Liver (tissue), 8 donors: ENCODE measurements at regions not wholly inside any gene's neighbourhood (a gene's known extent, or its start where the extent isn't known, plus 50 kb on each side); places are given as distances from the start of the nearest gene placed in this dataset.

Experiments
- DNase-seq: peaks from one replicate; pipeline ENCODE4 v3.0.0-alpha.2; 2017; ENCODE audit warnings: low spot score
- H3K27ac ChIP-seq, 2 donors: one replicate each; pipeline ENCODE4 v1.7.0; 2013; ENCODE audit warnings: inconsistent platforms in 2 of 2, low read length in 2 of 2, control low read depth in 1 of 2, low read depth in 1 of 2, mild to moderate bottlenecking in 1 of 2
- H3K27me3 ChIP-seq, 4 donors: one replicate each; pipeline versions ENCODE4 v1.6.1 to v1.7.0; 2013; ENCODE audit warnings: low read length in 3 of 4, inconsistent platforms in 1 of 4, mild to moderate bottlenecking in 1 of 4, moderate library complexity in 1 of 4; ENCODE audit not compliant: control insufficient read depth in 4 of 4, insufficient read depth in 4 of 4
- H3K36me3 ChIP-seq, 4 donors: one replicate each; pipeline versions ENCODE4 v1.6.1 to v1.7.0; 2013; ENCODE audit warnings: low read length in 3 of 4, mild to moderate bottlenecking in 3 of 4, low read depth in 1 of 4, moderate library complexity in 1 of 4; ENCODE audit not compliant: control insufficient read depth in 4 of 4, insufficient read depth in 3 of 4
- H3K4me1 ChIP-seq, 4 donors: one replicate each; pipeline versions ENCODE4 v1.6.1 to v1.7.0; 2013; ENCODE audit warnings: low read length in 3 of 4, mild to moderate bottlenecking in 3 of 4, moderate library complexity in 1 of 4; ENCODE audit not compliant: control insufficient read depth in 4 of 4, insufficient read depth in 4 of 4
- H3K4me3 ChIP-seq, 3 donors: one replicate each; pipeline versions ENCODE4 v1.6.1 to v1.7.0; 2013; ENCODE audit warnings: low read length in 3 of 3, control low read depth in 1 of 3, low read depth in 1 of 3, mild to moderate bottlenecking in 1 of 3
- H3K9ac ChIP-seq, 2 donors: one replicate each; pipeline ENCODE4 v1.7.0; 2013; ENCODE audit warnings: low read length in 2 of 2, mild to moderate bottlenecking in 2 of 2, moderate library complexity in 2 of 2, control low read depth in 1 of 2, low read depth in 1 of 2
- H3K9me3 ChIP-seq, 4 donors: one replicate each; pipeline versions ENCODE4 v1.6.1 to v1.7.0; 2013; ENCODE audit warnings: low read length in 3 of 4; ENCODE audit not compliant: control insufficient read depth in 4 of 4
- EGR1 ChIP-seq, 2 donors: IDR thresholded peaks; 2 replicates each; pipeline ENCODE4 v1.6.1; 2016 to 2018; ENCODE audit warnings: antibody characterized with exemption in 2 of 2, low read depth in 2 of 2
- FOXA1 ChIP-seq: IDR thresholded peaks from 2 replicates; pipeline ENCODE4 v1.6.1; 2016; ENCODE audit warnings: antibody characterized with exemption
- FOXA2 ChIP-seq: IDR thresholded peaks from 2 replicates; pipeline ENCODE4 v1.6.1; 2016; ENCODE audit warnings: antibody characterized with exemption
- GABPA ChIP-seq, 2 donors: IDR thresholded peaks in 1 of 2; conservative IDR thresholded peaks in 1 of 2; 2 replicates each; pipeline ENCODE4 v1.6.1; 2016; ENCODE audit warnings: antibody characterized with exemption in 2 of 2, mild to moderate bottlenecking in 1 of 2, moderate library complexity in 1 of 2
- HNF4A ChIP-seq, 2 donors: conservative IDR thresholded peaks; 2 replicates each; pipeline ENCODE4 v1.6.1; 2016; ENCODE audit warnings: antibody characterized with exemption in 2 of 2, mild to moderate bottlenecking in 2 of 2
- HNF4G ChIP-seq: IDR thresholded peaks from 2 replicates; pipeline ENCODE4 v1.6.1; 2016; ENCODE audit warnings: antibody characterized with exemption
- JUND ChIP-seq, 2 donors: IDR thresholded peaks; 2 replicates each; pipeline ENCODE4 v1.6.1; 2016; ENCODE audit warnings: antibody characterized with exemption in 2 of 2
- NR2F2 ChIP-seq: IDR thresholded peaks from 2 replicates; pipeline ENCODE4 v1.6.1; 2016; ENCODE audit warnings: antibody characterized with exemption
- RAD21 ChIP-seq, 2 donors: IDR thresholded peaks; 2 replicates each; pipeline ENCODE4 v1.6.1; 2016; ENCODE audit warnings: antibody characterized with exemption in 2 of 2, mild to moderate bottlenecking in 2 of 2
- RXRA ChIP-seq, 2 donors: IDR thresholded peaks; 2 replicates each; pipeline ENCODE4 v1.6.1; 2017 to 2018; ENCODE audit warnings: antibody characterized with exemption in 2 of 2, mild to moderate bottlenecking in 1 of 2
- SP1 ChIP-seq: IDR thresholded peaks from 2 replicates; pipeline ENCODE4 v1.6.1; 2018; ENCODE audit warnings: antibody characterized with exemption, mild to moderate bottlenecking
- TAF1 ChIP-seq: conservative IDR thresholded peaks from 2 replicates; pipeline ENCODE4 v1.6.1; 2016; ENCODE audit warnings: antibody characterized with exemption, mild to moderate bottlenecking
- YY1 ChIP-seq: IDR thresholded peaks from 2 replicates; pipeline ENCODE4 v1.6.1; 2016; ENCODE audit warnings: antibody characterized with exemption, mild to moderate bottlenecking
- WGBS: extraction: QIAGEN DNeasy Blood & Tissue Kit; methylation state at CpG from one replicate; pipeline ENCODE4 v1.1.7; 2013; 5-methylcytosine and 5-hydroxymethylcytosine counted together
- TF ChIP-seq, protein P1 (sequence below): IDR thresholded peaks from 2 replicates; pipeline ENCODE4 v1.6.1; 2016; ENCODE audit warnings: antibody characterized with exemption
- TF ChIP-seq, protein P2 (sequence below): IDR thresholded peaks from 2 replicates; pipeline ENCODE4 v1.6.1; 2016; ENCODE audit warnings: antibody characterized with exemption, mild to moderate bottlenecking
- TF ChIP-seq, protein P3 (sequence below): fragments of 150-350 bp; IDR thresholded peaks from 2 replicates; pipeline ENCODE4 v1.5.1; 2017; ENCODE audit warnings: improper control_type of control experiment, low read depth, low read length; ENCODE audit not compliant: missing input control
- TF ChIP-seq, protein P4 (sequence below): IDR thresholded peaks from 2 replicates; pipeline ENCODE4 v1.6.1; 2016; ENCODE audit warnings: antibody characterized with exemption
- donor health status: healthy.
- donor health status: healthy.
- donor health status: healthy.
- donor health status: healthy.
- donor health status: healthy.

DNA sequence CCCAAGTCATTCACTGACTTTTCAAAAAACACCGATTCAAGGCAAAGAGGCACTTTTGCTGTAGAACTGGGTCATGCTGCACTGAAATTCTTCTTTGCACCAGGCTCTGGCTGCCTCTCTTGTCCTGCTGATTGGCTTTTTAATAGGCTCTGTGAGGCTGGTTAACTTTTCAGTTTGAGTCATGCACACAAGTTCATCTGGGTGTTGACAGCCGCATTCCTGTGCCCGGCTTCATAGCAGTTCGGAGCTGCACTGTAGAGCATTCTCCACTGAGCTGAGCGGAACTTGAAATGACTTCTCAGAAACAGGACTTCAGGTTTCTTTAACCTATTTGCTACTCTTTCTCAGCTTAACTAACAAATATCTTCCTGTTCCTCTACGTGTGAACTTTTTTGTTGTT is 978.3 kb downstream of the UQCRFS1 start:
- H3K4me3 ChIP-seq = no peak overlapping the region
- no peaks in the 10 kb centered on the region for H3K9me3 ChIP-seq
- peaks cover 0 to 3% (median 1%) of the 10 kb centered on the region in 4 donors for H3K27me3 ChIP-seq
- H3K9ac ChIP-seq = no peak overlapping the region
- 52% methylated on average over 6 of the region's 6 CpGs for WGBS
- TF ChIP-seq, protein P1, sequence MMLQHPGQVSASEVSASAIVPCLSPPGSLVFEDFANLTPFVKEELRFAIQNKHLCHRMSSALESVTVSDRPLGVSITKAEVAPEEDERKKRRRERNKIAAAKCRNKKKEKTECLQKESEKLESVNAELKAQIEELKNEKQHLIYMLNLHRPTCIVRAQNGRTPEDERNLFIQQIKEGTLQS = no peak
- TF ChIP-seq, protein P2, sequence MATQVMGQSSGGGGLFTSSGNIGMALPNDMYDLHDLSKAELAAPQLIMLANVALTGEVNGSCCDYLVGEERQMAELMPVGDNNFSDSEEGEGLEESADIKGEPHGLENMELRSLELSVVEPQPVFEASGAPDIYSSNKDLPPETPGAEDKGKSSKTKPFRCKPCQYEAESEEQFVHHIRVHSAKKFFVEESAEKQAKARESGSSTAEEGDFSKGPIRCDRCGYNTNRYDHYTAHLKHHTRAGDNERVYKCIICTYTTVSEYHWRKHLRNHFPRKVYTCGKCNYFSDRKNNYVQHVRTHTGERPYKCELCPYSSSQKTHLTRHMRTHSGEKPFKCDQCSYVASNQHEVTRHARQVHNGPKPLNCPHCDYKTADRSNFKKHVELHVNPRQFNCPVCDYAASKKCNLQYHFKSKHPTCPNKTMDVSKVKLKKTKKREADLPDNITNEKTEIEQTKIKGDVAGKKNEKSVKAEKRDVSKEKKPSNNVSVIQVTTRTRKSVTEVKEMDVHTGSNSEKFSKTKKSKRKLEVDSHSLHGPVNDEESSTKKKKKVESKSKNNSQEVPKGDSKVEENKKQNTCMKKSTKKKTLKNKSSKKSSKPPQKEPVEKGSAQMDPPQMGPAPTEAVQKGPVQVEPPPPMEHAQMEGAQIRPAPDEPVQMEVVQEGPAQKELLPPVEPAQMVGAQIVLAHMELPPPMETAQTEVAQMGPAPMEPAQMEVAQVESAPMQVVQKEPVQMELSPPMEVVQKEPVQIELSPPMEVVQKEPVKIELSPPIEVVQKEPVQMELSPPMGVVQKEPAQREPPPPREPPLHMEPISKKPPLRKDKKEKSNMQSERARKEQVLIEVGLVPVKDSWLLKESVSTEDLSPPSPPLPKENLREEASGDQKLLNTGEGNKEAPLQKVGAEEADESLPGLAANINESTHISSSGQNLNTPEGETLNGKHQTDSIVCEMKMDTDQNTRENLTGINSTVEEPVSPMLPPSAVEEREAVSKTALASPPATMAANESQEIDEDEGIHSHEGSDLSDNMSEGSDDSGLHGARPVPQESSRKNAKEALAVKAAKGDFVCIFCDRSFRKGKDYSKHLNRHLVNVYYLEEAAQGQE = no peak
- TF ChIP-seq, protein P3, sequence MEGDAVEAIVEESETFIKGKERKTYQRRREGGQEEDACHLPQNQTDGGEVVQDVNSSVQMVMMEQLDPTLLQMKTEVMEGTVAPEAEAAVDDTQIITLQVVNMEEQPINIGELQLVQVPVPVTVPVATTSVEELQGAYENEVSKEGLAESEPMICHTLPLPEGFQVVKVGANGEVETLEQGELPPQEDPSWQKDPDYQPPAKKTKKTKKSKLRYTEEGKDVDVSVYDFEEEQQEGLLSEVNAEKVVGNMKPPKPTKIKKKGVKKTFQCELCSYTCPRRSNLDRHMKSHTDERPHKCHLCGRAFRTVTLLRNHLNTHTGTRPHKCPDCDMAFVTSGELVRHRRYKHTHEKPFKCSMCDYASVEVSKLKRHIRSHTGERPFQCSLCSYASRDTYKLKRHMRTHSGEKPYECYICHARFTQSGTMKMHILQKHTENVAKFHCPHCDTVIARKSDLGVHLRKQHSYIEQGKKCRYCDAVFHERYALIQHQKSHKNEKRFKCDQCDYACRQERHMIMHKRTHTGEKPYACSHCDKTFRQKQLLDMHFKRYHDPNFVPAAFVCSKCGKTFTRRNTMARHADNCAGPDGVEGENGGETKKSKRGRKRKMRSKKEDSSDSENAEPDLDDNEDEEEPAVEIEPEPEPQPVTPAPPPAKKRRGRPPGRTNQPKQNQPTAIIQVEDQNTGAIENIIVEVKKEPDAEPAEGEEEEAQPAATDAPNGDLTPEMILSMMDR = no peak
- TF ChIP-seq SP1 = no peak
- TF ChIP-seq RXRA (IDR thresholded peaks at IDR 0.05) = no peak
- TF ChIP-seq RAD21 (IDR thresholded peaks at IDR 0.05) = no peak
- TF ChIP-seq TAF1 = no peak
- no peak for TF ChIP-seq EGR1 (IDR thresholded peaks at IDR 0.05; ENCODE audit: low read depth in 2 of 2)
- TF ChIP-seq FOXA1 = no peak
- no peak for TF ChIP-seq JUND (IDR thresholded peaks at IDR 0.05)
- no peak for TF ChIP-seq HNF4G
- no peak for TF ChIP-seq FOXA2
- no peaks in the 10 kb centered on the region for H3K36me3 ChIP-seq
- H3K27ac ChIP-seq = no peak overlapping the region
- DNase-seq = no peak
- H3K4me1 ChIP-seq = no peaks in the 10 kb centered on the region

DNA sequence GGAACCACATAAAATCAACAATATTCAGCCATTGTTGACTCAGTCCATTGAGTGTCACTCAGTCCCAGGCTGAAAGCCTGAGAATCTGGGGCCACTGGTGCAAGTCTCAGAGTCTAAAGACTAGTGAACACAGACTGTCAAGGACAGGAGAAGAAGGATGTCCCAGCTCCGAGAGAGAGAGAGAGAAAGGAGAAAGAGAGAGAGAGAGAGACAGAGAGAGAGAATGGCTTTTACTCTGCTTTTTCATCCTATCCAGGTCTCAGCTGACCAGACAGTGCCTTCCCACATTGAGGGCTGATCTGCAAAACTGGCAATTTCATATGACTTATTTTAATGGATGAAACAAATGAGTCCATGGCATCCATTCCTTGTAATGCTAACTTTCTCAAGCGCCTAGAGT is 984.1 kb downstream of the UQCRFS1 start:
- Histone ChIP-seq H3K27me3 (peaks cover 0 to 3% (median 1%) of the 10 kb centered on the region in 4 donors), H3K27ac (no peak overlapping the region), H3K9ac (no peak overlapping the region), H3K36me3 (no peaks in the 10 kb centered on the region), H3K4me3 (no peak overlapping the region), H3K4me1 (no peaks in the 10 kb centered on the region), H3K9me3 (no peaks in the 10 kb centered on the region)
- WGBS = 62% methylated on average over 2 of the region's 2 CpGs
- DNase-seq = no peak
- TF ChIP-seq FOXA1 (no peak), NR2F2 (no peak), FOXA2 (no peak), JUND (IDR thresholded peaks at IDR 0.05) (no peak), SP1 (no peak), HNF4G (no peak), YY1 (no peak), EGR1 (IDR thresholded peaks at IDR 0.05; ENCODE audit: low read depth in 2 of 2) (no peak), TAF1 (no peak), RAD21 (IDR thresholded peaks at IDR 0.05) (no peak), RXRA (IDR thresholded peaks at IDR 0.05) (no peak), GABPA (IDR thresholded peaks at IDR 0.05 in 1 of 2, conservative IDR thresholded peaks at IDR 0.05 in 1 of 2) (no peak), HNF4A (conservative IDR thresholded peaks at IDR 0.05) (no peak)
- TF ChIP-seq, protein P3 = no peak
- TF ChIP-seq, protein P1 = no peak
- TF ChIP-seq, protein P2 = no peak
- TF ChIP-seq, protein P4, sequence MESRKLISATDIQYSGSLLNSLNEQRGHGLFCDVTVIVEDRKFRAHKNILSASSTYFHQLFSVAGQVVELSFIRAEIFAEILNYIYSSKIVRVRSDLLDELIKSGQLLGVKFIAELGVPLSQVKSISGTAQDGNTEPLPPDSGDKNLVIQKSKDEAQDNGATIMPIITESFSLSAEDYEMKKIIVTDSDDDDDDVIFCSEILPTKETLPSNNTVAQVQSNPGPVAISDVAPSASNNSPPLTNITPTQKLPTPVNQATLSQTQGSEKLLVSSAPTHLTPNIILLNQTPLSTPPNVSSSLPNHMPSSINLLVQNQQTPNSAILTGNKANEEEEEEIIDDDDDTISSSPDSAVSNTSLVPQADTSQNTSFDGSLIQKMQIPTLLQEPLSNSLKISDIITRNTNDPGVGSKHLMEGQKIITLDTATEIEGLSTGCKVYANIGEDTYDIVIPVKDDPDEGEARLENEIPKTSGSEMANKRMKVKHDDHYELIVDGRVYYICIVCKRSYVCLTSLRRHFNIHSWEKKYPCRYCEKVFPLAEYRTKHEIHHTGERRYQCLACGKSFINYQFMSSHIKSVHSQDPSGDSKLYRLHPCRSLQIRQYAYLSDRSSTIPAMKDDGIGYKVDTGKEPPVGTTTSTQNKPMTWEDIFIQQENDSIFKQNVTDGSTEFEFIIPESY = no peak
